Neural cell (in vitro differentiated cells): ENCODE measurements at regions not wholly inside any gene's neighbourhood (a gene's known extent, or its start where the extent isn't known, plus 50 kb on each side); places are given as distances from the start of the nearest gene placed in this dataset.

Source experiments
- CTCF ChIP-seq: fragments of 450-650 bp; IDR thresholded peaks from 2 replicates; pipeline ENCODE4 v1.5.1; 2014; ENCODE audit warnings: antibody characterized with exemption, mild to moderate bottlenecking, moderate library complexity; ENCODE audit not compliant: poor library complexity, severe bottlenecking
- EP300 ChIP-seq: fragments of 450-650 bp; conservative IDR thresholded peaks from 2 replicates; pipeline ENCODE4 v1.6.1; 2014; ENCODE audit warnings: antibody characterized with exemption, mild to moderate bottlenecking, moderate library complexity; ENCODE audit not compliant: poor library complexity, severe bottlenecking
- EZH2 ChIP-seq: fragments of 200-600, 300-800 bp; shearing (Covaris generic), sonication (generic); IDR thresholded peaks from 2 replicates; pipeline ENCODE4 v1.6.1; 2014; ENCODE audit warnings: antibody characterized with exemption, low read length, borderline replicate concordance, mild to moderate bottlenecking; ENCODE audit not compliant: insufficient read depth, poor library complexity, severe bottlenecking
- MXI1 ChIP-seq: fragments of 450-650 bp; conservative IDR thresholded peaks from 2 replicates; pipeline ENCODE4 v1.6.1; 2014; ENCODE audit warnings: antibody characterized with exemption, mild to moderate bottlenecking; ENCODE audit not compliant: poor library complexity, severe bottlenecking
- POLR2AphosphoS5 ChIP-seq: IDR thresholded peaks from 2 replicates; pipeline ENCODE4 v1.6.1; 2012
- RAD21 ChIP-seq: fragments of 450-650 bp; conservative IDR thresholded peaks from 2 replicates; pipeline ENCODE4 v1.6.1; 2014; ENCODE audit warnings: antibody characterized with exemption, mild to moderate bottlenecking, moderate library complexity
- REST ChIP-seq: IDR thresholded peaks from 2 replicates; pipeline ENCODE4 v1.6.1; 2012; ENCODE audit warnings: borderline replicate concordance
- SMC3 ChIP-seq: fragments of 450-650 bp; conservative IDR thresholded peaks from 2 replicates; pipeline ENCODE4 v1.6.1; 2014; ENCODE audit warnings: antibody characterized with exemption, mild to moderate bottlenecking, moderate library complexity; ENCODE audit not compliant: poor library complexity
- TAF1 ChIP-seq: IDR thresholded peaks from 2 replicates; pipeline ENCODE4 v1.6.1; 2012; ENCODE audit warnings: low read depth

GRCh38 chr13:76751278-76751677 lies 134.9 kb downstream of the KCTD12 start:
- TF ChIP-seq CTCF (no peak), TAF1 (no peak), EP300 (no peak), RAD21 (no peak), REST (no peak), MXI1 (no peak), EZH2 (no peak), POLR2AphosphoS5 (no peak), SMC3 (no peak)
